GM18517 (cell line): ENCODE measurements at regions not wholly inside any gene's neighbourhood (a gene's known extent, or its start where the extent isn't known, plus 50 kb on each side); places are given as distances from the start of the nearest gene placed in this dataset.
"Not testable (repeated sequence)": the region's sequence is repeated elsewhere in the genome, so short reads cannot be mapped to it uniquely, and the experiment has no call there.

Experiments
- ATAC-seq: cut with Tn5 transposase; IDR thresholded peaks from one replicate; pipeline ENCODE4 v1.9.1; 2021; ENCODE audit warnings: mild to moderate bottlenecking, moderate library complexity; ENCODE audit not compliant: unreplicated experiment

DNA sequence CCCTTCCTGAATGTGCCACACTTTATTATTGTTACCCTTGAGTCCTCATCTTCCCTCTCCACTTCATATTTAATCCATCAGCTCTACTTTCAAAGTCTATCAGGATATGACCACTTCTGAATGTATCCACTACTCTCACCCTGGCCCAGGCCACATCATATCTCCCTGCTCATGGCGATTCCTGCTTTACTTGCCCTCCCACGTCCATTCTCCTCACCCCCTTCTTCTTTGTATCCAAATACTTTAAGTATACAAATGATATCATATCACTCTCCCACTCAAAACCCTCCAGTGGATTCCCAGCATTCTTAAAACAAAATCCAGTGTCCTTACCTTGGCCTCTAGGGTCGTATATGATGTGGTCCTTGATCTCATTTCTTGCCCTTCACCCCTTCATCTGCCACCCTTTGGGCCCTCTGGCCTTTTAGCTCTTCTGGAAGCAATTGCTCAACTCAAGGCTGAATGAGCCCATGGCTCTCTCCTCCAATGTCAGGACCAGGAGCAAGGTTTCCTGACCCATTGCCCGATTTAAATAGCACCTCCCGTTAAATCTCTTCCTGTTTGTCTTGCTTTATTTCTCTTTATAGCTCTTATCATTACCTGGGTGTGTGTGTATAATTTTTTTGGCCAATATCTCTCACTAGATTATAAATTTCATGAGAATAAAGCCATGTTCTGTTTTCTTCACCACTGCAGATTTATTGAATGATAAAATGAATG is 205.9 kb upstream of the ECI2 start:
- ATAC-seq, result no peak

DNA sequence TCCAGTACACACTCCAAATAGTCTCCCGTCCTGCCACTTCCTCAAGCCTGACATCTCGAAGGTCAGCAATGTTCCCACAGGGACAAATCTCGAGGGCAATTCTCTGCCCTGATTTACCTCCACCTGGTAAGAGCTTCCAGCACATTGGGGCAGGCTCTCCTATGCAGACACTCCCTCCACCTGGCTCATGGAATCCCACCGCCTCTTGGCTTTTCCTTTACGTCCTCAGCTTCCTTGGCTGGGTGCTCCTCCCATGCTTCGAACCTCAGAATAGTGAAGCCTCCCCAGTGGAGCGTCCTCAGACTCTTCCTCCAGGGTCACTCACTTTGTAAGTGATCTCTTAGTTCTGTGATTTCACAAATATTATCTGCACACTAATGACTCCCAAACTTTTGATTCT is 205.2 kb upstream of the ECI2 start:
- ATAC-seq, result no peak

DNA sequence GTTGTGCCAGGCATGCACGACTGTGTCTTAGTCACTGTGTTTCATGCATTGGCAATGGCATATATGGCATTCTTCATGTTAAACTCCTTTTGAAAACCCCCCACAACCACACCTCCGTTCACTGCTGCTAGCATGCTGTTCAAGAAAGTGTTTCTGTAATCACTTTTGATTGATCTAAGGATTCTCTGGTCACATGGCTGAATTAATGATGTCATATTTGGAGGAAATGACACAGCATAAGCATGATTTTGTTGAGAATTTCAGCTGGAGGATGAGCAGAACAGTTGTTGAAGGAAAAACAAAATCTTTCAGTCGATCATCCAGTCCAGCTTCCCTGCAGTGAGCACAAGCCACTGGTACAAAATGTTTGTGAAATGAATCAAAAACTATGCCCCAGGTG is 203.5 kb upstream of the ECI2 start:
- ATAC-seq, result no peak

DNA sequence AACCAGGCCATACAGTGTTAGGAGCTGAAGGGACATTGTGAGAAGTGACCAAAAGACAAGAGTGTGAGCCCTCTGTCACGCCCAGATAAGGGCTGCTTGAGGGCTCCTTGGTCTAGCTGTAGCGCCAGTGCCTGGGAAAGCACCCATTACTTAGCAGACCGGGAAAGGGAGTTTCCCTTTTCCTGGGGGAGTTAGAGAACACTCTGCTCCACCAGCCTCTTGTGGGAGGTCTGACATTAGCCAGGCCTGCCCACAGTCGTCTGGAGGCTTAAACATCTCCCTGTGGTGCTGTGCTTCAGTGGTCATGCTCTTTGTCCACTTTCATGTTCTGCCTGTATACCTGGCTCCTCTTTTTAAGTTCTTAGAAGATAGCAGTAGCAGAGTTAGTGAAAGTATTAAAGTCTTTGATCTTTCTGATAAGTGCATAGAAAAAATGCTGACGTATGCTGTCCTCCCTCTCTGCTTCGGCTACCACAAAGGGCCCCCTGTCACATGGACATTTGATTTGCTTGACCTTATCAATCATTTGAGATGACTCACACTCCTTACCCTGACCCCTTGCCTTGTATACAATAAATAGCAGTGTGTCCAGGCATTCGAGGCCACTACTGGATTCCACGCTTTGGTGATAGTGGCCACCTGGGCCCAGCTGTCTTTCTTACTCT is 201.5 kb upstream of the ECI2 start:
- no peak for ATAC-seq

DNA sequence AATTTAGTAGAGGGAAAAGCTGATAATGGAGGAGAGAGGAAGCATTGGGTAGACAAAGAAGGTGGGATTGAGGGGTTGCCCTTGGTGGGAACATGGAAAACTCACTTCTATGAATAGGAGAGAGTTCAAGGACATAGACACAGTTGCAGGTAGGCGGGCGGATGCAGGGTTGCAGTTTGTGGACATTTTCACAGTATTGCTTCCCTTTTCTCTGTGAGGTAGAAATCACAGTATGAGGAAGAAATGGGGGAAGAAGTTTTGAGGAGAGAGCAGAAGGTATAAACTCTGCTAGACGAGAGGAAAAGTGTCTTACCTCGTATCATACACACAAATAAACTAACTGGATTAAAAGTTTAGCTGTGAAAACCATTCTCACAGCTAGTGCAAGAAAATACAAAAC is 200.7 kb upstream of the ECI2 start:
- ATAC-seq, result no peak

DNA sequence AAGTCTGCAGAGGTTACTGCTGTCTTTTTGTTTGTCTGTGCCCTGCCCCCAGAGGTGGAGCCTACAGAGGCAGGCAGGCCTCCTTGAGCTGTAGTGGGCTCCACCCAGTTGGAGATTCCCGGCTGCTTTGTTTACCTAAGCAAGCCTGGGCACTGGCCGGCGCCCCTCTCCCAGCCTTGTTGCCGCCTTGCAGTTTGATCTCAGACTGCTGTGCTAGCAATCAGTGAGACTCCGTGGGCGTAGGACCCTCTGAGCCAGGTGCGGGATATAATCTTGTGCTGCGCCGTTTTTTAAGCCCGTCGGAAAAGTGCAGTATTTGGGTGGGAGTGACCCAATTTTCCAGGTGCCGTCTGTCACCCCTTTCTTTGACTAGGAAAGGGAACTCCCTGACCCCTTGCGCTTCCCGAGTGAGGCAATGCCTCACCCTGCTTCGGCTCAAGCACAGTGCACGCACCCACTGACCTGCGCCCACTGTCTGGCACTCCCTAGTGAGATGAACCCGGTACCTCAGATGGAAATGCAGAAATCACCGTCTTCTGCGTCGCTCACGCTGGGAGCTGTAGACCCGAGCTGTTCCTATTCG is 198.9 kb upstream of the ECI2 start:
- not testable (repeated sequence) for ATAC-seq

DNA sequence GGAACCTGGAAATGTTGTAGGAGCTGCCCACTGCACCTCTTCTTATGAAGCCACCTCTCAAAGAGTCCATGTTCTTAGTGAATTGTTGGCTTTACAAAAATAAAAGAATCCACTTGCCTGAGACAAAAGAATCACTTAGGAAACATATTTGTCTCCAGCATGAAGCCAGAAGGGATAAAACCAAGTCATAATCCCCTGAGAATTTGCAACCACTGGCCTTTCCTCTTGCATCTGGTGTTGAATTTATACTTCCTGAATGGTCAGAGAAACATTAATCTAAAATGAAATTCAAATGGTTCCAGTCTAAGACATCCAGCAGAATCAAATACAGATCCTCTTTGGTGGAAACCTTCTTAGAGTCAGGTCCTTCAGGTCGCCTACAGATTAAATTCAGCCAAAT is 192.5 kb upstream of the ECI2 start:
- ATAC-seq, result no peak

DNA sequence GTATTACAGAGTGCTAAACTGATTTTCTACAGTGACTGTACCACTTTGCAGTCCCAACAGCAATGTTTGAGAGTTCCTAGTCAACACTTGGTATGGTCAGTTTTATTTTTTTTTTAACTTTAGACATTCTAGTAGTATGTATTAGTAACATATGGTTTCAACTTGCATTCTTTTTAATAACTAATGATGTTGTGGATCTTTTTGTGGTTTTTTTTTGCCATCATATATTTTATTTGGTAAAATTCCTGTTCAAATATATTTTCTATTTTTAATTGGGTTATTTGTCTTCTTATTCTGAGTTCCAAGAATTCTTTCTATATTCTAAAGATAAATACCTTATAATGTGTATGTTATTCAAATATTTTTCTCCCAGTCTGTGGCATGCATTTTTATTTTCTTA is 189.4 kb upstream of the ECI2 start:
- ATAC-seq, result no peak

DNA sequence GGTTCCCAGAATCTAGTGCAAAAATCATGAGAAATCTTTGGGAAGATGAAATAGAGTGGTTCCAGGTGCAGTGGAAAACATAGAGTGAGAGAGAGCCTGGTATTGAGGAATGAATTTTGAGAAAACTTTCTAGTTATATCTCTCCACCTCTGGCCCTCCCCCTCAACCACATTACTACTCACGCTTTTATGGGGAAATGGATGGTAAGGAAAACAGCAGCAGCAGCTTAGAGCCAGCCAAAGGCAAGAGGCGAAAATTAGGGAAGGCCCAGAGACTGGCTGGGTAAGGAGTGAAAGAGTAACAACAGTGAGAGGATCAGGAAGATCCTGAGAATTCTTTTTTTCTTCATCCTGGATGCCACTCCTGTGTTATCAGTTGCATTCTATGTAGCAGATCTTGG is 187.9 kb upstream of the ECI2 start:
- ATAC-seq, result no peak

DNA sequence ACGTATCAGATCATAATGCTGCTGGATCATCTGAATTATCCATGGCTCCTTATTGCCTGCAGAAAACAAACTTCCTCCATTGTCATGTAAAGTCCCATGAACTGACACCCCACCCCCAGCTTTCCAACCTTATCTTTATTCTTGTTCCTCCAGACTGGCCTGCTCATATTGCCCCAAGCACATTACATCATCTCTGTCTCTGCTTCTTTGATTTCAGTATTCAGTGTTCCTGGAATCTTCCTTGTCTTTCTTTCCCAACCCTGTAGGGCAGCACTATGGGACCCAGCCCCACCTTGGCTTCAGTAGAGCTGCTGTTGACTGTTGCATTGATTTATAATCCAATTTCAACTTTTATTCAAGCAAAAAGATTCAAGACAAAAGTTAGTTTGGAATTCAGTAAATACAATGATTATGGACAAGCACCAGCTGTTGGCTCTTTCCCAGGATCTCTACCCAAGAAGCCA is 187.5 kb upstream of the ECI2 start:
- no peak for ATAC-seq

DNA sequence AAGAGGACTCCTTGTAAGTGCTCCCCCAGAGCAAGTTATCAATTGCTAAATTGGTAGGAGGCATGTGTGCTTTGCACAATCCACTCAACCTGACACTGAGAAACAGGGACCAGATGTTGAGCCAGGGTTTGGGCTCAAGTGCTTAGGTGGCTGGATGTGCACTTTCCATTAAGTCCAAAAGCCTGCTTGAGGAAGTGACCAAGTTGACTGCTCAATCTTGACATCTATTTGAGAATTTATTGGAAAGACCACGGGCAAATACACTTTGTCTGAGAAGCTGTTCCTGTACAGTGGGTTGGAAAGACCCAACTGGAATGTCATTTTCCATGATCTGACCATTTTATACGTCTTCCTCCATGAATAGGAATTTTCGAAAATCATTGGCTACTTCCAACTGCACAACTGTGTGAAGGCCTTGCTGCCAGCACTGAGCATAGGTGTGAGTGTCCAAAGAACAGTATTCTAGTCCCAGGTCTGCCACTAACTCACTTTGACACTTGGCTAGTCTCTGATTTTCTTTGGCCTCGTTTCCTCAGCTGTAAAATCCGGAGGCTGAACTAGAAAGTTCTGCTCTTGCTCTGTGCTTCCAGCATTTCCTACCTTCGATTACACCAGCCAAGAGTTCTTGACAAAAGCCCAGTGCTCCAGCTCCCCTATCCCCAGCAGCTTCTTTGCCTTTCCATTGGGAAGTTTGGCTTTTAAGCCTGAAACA is 186.9 kb upstream of the ECI2 start:
- no peak for ATAC-seq

DNA sequence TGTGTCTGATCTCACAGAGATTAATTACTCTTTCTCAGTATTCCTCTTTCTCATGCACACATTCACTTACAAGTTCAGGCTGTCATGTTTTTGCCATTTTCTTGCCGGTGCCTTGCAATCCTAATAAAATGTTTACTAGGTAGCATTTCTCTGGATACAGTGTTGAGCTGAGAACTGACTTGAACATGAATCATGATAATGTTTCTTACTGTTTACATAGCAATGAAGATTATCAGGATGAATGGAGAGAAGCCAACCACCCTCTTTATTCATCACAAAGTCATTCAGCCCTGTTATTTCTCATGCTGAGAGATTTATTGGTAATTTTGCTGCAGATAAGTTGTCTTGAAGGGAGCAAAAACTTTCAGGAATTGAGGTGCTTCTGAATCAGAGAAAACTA is 185.5 kb upstream of the ECI2 start:
- no peak for ATAC-seq

DNA sequence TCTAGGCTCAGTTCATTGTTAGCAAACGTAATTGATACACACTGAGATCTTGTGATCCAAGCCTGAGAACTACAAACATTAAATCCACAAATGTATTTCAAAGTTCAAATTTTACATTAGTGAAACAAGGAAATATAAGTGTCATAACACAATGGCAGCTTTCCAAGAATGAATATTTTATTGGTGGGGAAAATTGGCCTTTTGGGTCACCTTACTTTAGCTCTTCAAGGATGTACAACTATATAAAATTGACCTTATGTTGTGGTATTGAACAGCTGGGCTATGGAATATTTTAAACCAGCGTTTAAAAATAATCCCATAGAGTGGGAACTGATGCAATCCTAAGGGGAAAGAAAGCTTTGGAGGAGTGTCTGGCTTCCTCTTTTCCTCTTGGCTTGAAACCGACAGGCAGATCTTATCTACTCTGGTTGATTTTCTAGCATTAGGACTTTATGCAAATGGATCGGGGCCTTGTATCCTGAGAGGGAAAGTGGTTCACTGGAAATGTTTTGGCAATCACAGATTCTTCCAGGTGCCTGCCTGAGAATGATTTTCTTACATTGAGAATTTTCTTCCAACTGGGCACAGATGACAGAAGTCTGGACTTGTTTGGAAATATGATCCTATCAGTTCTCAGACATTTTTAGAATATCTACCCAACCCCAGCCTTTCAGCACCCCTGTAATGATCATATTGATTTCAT is 184.8 kb upstream of the ECI2 start:
- no peak for ATAC-seq

DNA sequence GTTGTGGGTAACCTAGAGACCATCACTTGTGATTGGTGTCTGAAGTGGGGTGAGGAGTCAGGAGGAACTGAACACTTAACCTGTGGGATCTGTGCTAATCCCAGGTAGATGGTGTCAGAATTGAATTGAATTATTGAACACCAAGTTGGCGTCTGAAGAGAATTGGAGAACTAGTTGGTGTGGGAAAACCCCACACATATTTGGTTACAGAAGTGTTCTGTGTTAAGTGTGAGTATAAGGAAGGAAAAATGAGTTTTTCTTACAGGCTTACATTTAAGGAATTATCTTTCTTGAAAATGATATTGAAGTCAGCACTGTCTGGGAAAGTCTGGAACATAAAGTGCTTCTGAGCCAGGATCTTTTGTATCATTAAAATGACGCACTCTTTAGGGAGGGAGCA is 182.9 kb upstream of the ECI2 start:
- no peak for ATAC-seq

DNA sequence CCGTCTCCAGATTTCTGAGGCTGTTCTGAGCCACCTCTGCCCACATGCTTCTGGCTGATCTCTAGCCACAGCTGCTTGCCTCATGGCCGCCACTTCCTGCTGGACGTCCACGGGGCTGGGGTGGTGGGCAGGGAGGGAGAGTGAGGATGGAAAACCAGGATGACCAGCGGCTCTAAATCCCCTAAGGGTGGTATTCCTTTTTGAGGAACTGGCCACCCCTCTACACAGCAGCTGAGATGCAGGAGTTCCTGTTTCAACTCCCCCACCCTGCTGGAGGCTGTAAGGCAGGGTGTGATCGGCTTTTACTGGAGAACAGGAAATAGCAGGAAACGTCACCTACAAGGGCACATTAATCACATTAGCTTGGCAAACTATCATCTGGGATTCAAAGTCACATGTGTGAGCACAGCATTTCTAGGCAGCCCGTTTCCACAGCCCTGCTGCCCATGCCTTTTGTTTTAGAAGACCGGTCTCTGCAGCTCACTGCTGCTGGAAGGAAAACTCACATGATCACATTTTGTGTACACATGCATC is 181.6 kb upstream of the ECI2 start:
- ATAC-seq, result no peak

DNA sequence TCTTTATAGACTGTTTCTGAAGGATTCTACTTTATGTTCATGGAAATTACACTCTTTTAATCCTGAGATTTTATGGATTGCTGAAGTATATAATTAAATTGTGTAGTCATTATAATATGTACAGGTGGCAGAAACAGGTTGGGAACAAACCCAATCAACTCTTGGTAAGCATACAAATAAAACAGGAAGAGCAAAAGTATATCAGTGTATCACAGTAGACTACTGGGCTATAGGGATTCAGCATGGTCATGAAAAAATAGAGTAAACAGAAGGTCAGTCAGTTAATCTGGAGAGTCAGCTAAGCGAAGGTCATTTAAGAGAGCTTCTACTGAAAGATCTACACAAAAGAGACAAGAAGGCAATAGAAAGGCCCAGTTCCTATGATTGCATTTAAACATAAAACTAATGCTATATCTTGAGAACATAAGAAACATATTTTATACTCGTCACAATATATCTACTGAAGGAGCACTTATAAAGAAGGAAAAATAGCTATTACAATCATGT is 178.9 kb upstream of the ECI2 start:
- no peak for ATAC-seq

DNA sequence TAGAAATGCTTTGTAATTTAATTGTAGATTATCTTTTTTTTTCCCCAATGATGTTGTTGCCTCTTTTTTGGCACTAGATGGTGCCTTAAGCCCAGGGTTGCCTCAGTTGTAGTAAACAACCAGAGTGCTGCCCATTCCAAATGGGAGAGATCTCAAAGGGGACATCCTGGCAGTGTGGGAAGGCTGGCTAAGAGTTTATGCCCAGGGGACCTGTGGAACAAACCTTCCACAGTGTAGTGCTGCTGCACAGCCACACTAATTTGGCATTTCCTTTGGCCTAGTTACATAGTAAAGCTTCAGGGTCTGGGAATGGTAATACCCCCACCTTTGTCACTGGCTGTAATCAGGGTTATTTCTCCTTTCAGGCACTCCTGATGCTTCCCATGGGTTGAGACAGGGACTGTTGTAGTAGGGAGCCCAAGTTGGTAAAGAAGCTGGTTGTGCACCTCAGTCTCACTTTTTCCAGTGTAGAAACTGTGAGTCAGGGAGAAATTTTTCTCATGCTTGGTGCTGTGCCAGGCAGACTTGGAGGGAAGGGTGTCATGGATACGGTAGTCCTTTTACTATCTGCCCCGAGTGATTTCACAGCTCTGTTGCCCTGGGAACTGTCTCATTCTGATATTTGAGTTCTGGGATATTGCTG is 177.8 kb upstream of the ECI2 start:
- ATAC-seq, result no peak

DNA sequence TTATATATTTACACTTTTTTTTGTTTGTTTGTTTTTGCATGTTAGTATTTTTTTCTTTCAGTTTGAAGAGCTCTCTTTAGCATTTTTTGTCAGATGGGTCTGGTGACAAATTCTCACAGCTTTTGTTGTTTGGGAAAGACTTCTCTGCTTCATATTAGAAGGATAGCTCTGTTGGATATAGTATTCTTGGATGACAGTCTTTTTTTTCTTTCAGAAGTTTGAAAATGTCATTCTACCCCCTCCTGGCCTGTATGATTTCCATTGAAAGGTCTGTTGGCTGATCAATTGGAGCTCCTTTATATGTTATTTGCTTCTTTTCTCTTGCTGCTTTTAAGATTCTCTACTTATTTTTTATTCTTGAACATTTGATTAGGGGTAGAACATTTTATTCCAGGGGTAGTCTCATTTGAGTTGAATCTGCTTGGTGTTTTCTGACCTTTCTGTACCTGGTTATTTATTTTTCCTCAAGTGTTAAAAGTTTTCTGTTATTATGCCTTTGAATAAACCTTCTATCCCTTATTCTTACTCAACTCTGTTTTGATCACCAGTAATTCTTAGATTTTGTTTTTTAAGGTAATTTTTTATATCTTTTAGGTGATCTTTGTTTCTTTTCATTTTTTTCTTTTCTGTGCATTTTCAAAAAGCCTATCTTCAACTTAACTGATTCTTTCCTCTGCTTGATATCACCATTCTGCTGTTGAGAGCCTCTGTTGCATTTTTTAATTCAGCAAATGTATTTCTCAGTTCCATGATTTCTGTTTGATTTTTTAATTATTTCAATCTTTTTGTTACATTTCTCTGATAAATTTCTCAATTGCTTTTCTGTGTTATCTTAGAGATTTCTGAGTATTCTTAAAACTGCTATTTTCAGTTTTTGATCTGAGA is 176.8 kb upstream of the ECI2 start:
- ATAC-seq, result no peak

DNA sequence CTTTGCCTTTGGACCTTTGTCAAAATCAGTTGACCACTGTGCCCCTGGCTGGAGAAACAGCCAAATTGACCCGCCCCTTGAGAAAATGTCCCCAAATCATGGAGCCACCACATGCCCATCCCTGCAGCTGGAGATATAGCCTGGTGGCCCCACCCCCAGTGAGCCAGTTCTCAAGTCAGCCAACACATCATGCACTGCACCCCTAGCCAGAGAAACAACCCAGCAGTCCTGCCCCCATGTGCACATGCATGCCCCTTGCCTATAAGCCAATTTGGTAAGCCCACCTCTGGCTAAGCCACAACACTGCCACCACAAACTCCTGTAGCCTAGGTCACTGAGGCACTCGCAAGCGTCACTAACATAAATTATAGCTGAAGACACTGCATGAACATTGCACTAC is 174.2 kb upstream of the ECI2 start:
- no peak for ATAC-seq
